SK-N-SH (cell line): ENCODE measurements at regions not wholly inside any gene's neighbourhood (a gene's known extent, or its start where the extent isn't known, plus 50 kb on each side); places are given as distances from the start of the nearest gene placed in this dataset.

Experiments
- CTCF ChIA-PET: fragments of 300-600, 350-600 bp; formaldehyde crosslinking; extraction: SDS; loops from one replicate; lab custom pipeline; 2021; lab: Yijun Ruan, JAX
- POLR2A ChIA-PET: fragments of 350-600 bp; sonication (Branson Sonifier 250); formaldehyde crosslinking; extraction: SDS; loops from one replicate; lab custom pipeline; 2020; ENCODE audit warnings: antibody characterized with exemption, inconsistent platforms; lab: Yijun Ruan, JAX
- DNase-seq: peaks from one replicate; pipeline ENCODE4 v3.0.0; 2012
- H2AFZ ChIP-seq: fragments of 200-600 bp; sonication (generic); 2 replicates; pipeline ENCODE4 v1.8.1; 2016; ENCODE audit warnings: antibody characterized with exemption, mild to moderate bottlenecking, low read depth
- H3F3A ChIP-seq: fragments of 200-600 bp; sonication (generic); replicated peaks from 2 replicates; pipeline ENCODE3; 2016; ENCODE audit warnings: antibody characterized with exemption, mild to moderate bottlenecking; ENCODE audit not compliant: insufficient read depth
- H3K27ac ChIP-seq, 2 experiments: fragments of 200-500 bp in 1 of 2; fragments of 200-600 bp in 1 of 2; sonication (Bioruptor generic) in 1 of 2; sonication (generic), shearing (Covaris generic) in 1 of 2; 2 replicates each; pipeline versions ENCODE4 v1.5.1 to v1.6.1; 2014 to 2016; ENCODE audit warnings: low read depth in 2 of 2, inconsistent platforms in 1 of 2, low read length in 1 of 2, mild to moderate bottlenecking in 1 of 2, mixed read lengths in 1 of 2
- H3K27me3 ChIP-seq: fragments of 200-600 bp; sonication (generic), shearing (Covaris generic); 2 replicates; pipeline ENCODE4 v1.6.1; 2016; ENCODE audit warnings: mixed run types; ENCODE audit not compliant: insufficient read depth
- H3K36me3 ChIP-seq, 2 experiments: fragments of 200-500 bp in 1 of 2; fragments of 200-600 bp in 1 of 2; sonication (Bioruptor generic) in 1 of 2; sonication (generic) in 1 of 2; replicated peaks in 1 of 2; 2 replicates each; pipeline versions ENCODE3 to v1.5.1; 2014 to 2016; ENCODE audit warnings: low read length in 1 of 2, mild to moderate bottlenecking in 1 of 2; ENCODE audit not compliant: insufficient read depth in 2 of 2, control insufficient read depth in 1 of 2
- H3K4me1 ChIP-seq, 2 experiments: fragments of 200-500 bp in 1 of 2; fragments of 200-600 bp in 1 of 2; sonication (Bioruptor generic) in 1 of 2; sonication (generic), shearing (Covaris generic) in 1 of 2; 2 replicates each; pipeline versions ENCODE4 v1.5.1 to v1.6.1; 2014 to 2016; ENCODE audit warnings: low read depth in 1 of 2, low read length in 1 of 2, mixed run types in 1 of 2; ENCODE audit not compliant: insufficient read depth in 2 of 2, control insufficient read depth in 1 of 2
- H3K4me2 ChIP-seq: fragments of 200-600 bp; sonication (generic), shearing (Covaris generic); 2 replicates; pipeline ENCODE4 v1.6.1; 2017; ENCODE audit warnings: mixed run types
- H3K4me3 ChIP-seq, 2 experiments: fragments of 200-500 bp in 1 of 2; fragments of 200-600 bp in 1 of 2; sonication (Bioruptor generic) in 1 of 2; sonication (generic), shearing (Covaris generic) in 1 of 2; 2 replicates each; pipeline versions ENCODE4 v1.5.1 to v1.8.1; 2014 to 2016; ENCODE audit warnings: low read depth in 2 of 2, inconsistent platforms in 1 of 2, low read length in 1 of 2, mild to moderate bottlenecking in 1 of 2, mixed read lengths in 1 of 2, moderate library complexity in 1 of 2
- H3K79me2 ChIP-seq: fragments of 200-600 bp; sonication (generic); 2 replicates; pipeline ENCODE4 v1.8.1; 2017; ENCODE audit warnings: mild to moderate bottlenecking; ENCODE audit not compliant: insufficient read depth
- H3K9ac ChIP-seq: fragments of 200-600 bp; sonication (generic); 2 replicates; pipeline ENCODE4 v1.6.1; 2017; ENCODE audit warnings: mixed run types
- H3K9me2 ChIP-seq: fragments of 200-600 bp; sonication (generic); 2 replicates; pipeline ENCODE4 v1.6.1; 2017; ENCODE audit warnings: mixed run types
- H3K9me3 ChIP-seq: fragments of 200-600 bp; sonication (generic); 2 replicates; pipeline ENCODE4 v1.6.1; 2017; ENCODE audit warnings: mixed run types, mild to moderate bottlenecking, moderate library complexity
- H4K20me1 ChIP-seq: fragments of 200-600 bp; sonication (generic); 2 replicates; pipeline ENCODE4 v1.6.1; 2017; ENCODE audit warnings: mild to moderate bottlenecking, mixed run types; ENCODE audit not compliant: insufficient read depth
- CHD2 ChIP-seq: fragments of 150-350 bp; IDR thresholded peaks from 2 replicates; pipeline ENCODE4 v1.6.1; 2018; ENCODE audit warnings: low read length; ENCODE audit not compliant: partially characterized antibody
- EP300 ChIP-seq, 2 experiments: IDR thresholded peaks; 2 replicates each; pipeline versions ENCODE4 v1.4.0 to v1.6.1; 2012; ENCODE audit warnings: borderline replicate concordance in 1 of 2, low read depth in 1 of 2, low read length in 1 of 2
- EZH2phosphoT487 ChIP-seq: fragments of 200-600 bp; sonication (generic); IDR thresholded peaks from 2 replicates; pipeline ENCODE4 v1.6.1; 2017; ENCODE audit warnings: low read depth, mixed run types, mild to moderate bottlenecking, antibody characterized with exemption, moderate library complexity, borderline replicate concordance
- FOXM1 ChIP-seq: IDR thresholded peaks from 2 replicates; pipeline ENCODE4 v1.4.0; 2012; ENCODE audit warnings: low read depth, mild to moderate bottlenecking
- JUND ChIP-seq: IDR thresholded peaks from 2 replicates; pipeline ENCODE4 v1.4.0; 2012
- MXI1 ChIP-seq: IDR thresholded peaks from 2 replicates; pipeline ENCODE4 v1.6.1; 2012; ENCODE audit warnings: mild to moderate bottlenecking, low read depth, low read length, improper control_type of control experiment
- NFIC ChIP-seq: IDR thresholded peaks from 2 replicates; pipeline ENCODE4 v1.4.0; 2012; ENCODE audit warnings: borderline replicate concordance
- NRF1 ChIP-seq: IDR thresholded peaks from 2 replicates; pipeline ENCODE4 v1.6.1; 2012; ENCODE audit warnings: low read depth, mild to moderate bottlenecking, low read length
- PBX3 ChIP-seq: IDR thresholded peaks from 2 replicates; pipeline ENCODE4; 2012
- REST ChIP-seq: IDR thresholded peaks from 2 replicates; pipeline ENCODE4 v1.6.1; 2012; ENCODE audit warnings: mild to moderate bottlenecking, low read depth, low read length, moderate library complexity
- RFX5 ChIP-seq: IDR thresholded peaks from 2 replicates; pipeline ENCODE4 v1.6.1; 2012; ENCODE audit warnings: mild to moderate bottlenecking, improper control_type of control experiment, low read length
- SIN3A ChIP-seq: IDR thresholded peaks from 2 replicates; pipeline ENCODE4 v1.6.1; 2012; ENCODE audit warnings: low read depth, mild to moderate bottlenecking, low read length, moderate library complexity, borderline replicate concordance
- TEAD4 ChIP-seq: IDR thresholded peaks from 2 replicates; pipeline ENCODE4 v1.4.0; 2012; ENCODE audit warnings: mild to moderate bottlenecking, borderline replicate concordance; ENCODE audit not compliant: insufficient read depth
- USF2 ChIP-seq: fragments of 150-350 bp; IDR thresholded peaks from 2 replicates; pipeline ENCODE4 v1.6.1; 2017; ENCODE audit warnings: antibody characterized with exemption, low read length, low read depth, borderline replicate concordance
- YY1 ChIP-seq: IDR thresholded peaks from 2 replicates; pipeline ENCODE4 v1.4.0; 2012; ENCODE audit warnings: low read depth, mild to moderate bottlenecking
- WGBS: methylation state at CpG from one replicate; pipeline ENCODE4 v1.1.6; 2017; ENCODE audit warnings: low lambda C conversion rate; 5-methylcytosine and 5-hydroxymethylcytosine counted together
- TF ChIP-seq, protein P1 (sequence below): fragments of 150-350 bp; IDR thresholded peaks from 2 replicates; pipeline ENCODE4 v1.6.1; 2016; ENCODE audit warnings: mild to moderate bottlenecking, low read depth, low read length
- TF ChIP-seq, protein P2 (sequence below): fragments of 200-600 bp; sonication (generic); IDR thresholded peaks from 2 replicates; pipeline ENCODE4 v1.6.1; 2017; ENCODE audit warnings: antibody characterized with exemption, mild to moderate bottlenecking, moderate library complexity

DNA sequence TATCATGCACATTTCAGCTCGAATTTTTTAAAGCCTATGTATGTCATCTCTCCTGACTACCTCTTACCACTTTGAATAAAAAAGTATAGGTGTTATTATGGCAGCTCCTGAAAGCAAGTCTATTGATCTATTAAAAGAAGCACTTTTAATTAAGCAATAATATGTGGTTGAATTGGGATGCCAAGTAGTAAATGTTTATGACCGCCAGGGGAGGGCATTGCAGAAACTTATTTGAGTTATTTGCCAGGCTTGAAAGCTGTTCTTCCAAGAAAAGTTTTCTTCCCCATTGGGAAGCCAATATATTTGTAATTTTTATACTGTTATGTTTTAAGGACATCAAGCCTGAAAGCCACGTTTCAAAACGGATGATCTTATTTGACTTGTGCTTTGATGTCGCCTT, 88.1 kb upstream of the SOX21 start:
- H3K4me2 ChIP-seq, result no peak overlapping the region
- POLR2A ChIA-PET, result no interaction called here
- no peaks in the 10 kb centered on the region for H3K4me1 ChIP-seq
- no peaks in the 10 kb centered on the region for H3K79me2 ChIP-seq
- TF ChIP-seq CHD2, result no peak
- TF ChIP-seq TEAD4, result no peak
- no peak for TF ChIP-seq EP300 (IDR thresholded peaks at IDR 0.05; ENCODE audit: borderline replicate concordance in 1 of 2, low read depth in 1 of 2, low read length in 1 of 2)
- TF ChIP-seq JUND, result no peak
- TF ChIP-seq NRF1, result no peak
- no peak for TF ChIP-seq PBX3
- TF ChIP-seq, protein P1, sequence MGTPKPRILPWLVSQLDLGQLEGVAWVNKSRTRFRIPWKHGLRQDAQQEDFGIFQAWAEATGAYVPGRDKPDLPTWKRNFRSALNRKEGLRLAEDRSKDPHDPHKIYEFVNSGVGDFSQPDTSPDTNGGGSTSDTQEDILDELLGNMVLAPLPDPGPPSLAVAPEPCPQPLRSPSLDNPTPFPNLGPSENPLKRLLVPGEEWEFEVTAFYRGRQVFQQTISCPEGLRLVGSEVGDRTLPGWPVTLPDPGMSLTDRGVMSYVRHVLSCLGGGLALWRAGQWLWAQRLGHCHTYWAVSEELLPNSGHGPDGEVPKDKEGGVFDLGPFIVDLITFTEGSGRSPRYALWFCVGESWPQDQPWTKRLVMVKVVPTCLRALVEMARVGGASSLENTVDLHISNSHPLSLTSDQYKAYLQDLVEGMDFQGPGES, result no peak
- TF ChIP-seq RFX5, result no peak
- TF ChIP-seq EZH2phosphoT487, result no peak
- no peak for TF ChIP-seq NFIC
- no peak for TF ChIP-seq SIN3A
- TF ChIP-seq, protein P2, sequence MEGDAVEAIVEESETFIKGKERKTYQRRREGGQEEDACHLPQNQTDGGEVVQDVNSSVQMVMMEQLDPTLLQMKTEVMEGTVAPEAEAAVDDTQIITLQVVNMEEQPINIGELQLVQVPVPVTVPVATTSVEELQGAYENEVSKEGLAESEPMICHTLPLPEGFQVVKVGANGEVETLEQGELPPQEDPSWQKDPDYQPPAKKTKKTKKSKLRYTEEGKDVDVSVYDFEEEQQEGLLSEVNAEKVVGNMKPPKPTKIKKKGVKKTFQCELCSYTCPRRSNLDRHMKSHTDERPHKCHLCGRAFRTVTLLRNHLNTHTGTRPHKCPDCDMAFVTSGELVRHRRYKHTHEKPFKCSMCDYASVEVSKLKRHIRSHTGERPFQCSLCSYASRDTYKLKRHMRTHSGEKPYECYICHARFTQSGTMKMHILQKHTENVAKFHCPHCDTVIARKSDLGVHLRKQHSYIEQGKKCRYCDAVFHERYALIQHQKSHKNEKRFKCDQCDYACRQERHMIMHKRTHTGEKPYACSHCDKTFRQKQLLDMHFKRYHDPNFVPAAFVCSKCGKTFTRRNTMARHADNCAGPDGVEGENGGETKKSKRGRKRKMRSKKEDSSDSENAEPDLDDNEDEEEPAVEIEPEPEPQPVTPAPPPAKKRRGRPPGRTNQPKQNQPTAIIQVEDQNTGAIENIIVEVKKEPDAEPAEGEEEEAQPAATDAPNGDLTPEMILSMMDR, result no peak
- no peak for TF ChIP-seq YY1
- TF ChIP-seq FOXM1, result no peak
- no peak for TF ChIP-seq MXI1
- H3K9me2 ChIP-seq, result no peaks in the 10 kb centered on the region
- no peaks in the 10 kb centered on the region for H3K27me3 ChIP-seq
- no peak overlapping the region for H3K27ac ChIP-seq
- H3F3A ChIP-seq, result no peaks in the 10 kb centered on the region
- no peak for DNase-seq
- no peak overlapping the region for H3K9ac ChIP-seq
- no peak overlapping the region for H2AFZ ChIP-seq
- WGBS, result 62% methylated on average over 5 of the region's 5 CpGs
- no peaks in the 10 kb centered on the region for H3K9me3 ChIP-seq
- CTCF ChIA-PET, result no interaction called here
- no peaks in the 10 kb centered on the region for H4K20me1 ChIP-seq
- no peak overlapping the region for H3K4me3 ChIP-seq
- H3K36me3 ChIP-seq, result no peaks in the 10 kb centered on the region

GRCh38 chr13:94799299-94799698, 87.0 kb upstream of the SOX21 start:
- Histone ChIP-seq H3K36me3 (no peaks in the 10 kb centered on the region), H3K4me1 (no peaks in the 10 kb centered on the region), H3K79me2 (no peaks in the 10 kb centered on the region), H4K20me1 (no peaks in the 10 kb centered on the region), H3K9ac (no peak overlapping the region), H3K9me2 (no peaks in the 10 kb centered on the region), H3K4me3 (no peak overlapping the region), H3K9me3 (no peaks in the 10 kb centered on the region), H2AFZ (no peak overlapping the region), H3K27me3 (no peaks in the 10 kb centered on the region), H3K27ac (no peak overlapping the region), H3F3A (no peaks in the 10 kb centered on the region), H3K4me2 (no peak overlapping the region)
- WGBS, result 76% methylated on average over 5 of the region's 5 CpGs
- CTCF ChIA-PET, result no interaction called here
- POLR2A ChIA-PET, result no interaction called here
- DNase-seq, result no peak
- TF ChIP-seq EZH2phosphoT487 (no peak), USF2 (no peak), EP300 (IDR thresholded peaks at IDR 0.05; ENCODE audit: borderline replicate concordance in 1 of 2, low read depth in 1 of 2, low read length in 1 of 2) (no peak), SIN3A (no peak), NRF1 (no peak), REST (no peak)
